Testis (tissue), 2 donors: ENCODE measurements at regions not wholly inside any gene's neighbourhood (a gene's known extent, or its start where the extent isn't known, plus 50 kb on each side); places are given as distances from the start of the nearest gene placed in this dataset.

Source experiments
- DNase-seq: peaks from one replicate; pipeline ENCODE4 v3.0.0-alpha.2; 2019
- H3K27ac ChIP-seq, 2 donors: fragments of 200-600 bp; sonication (generic); one replicate each; pipeline ENCODE4 v1.5.1; 2019
- H3K27me3 ChIP-seq: fragments of 200-600 bp; sonication (generic); one replicate; pipeline ENCODE4 v1.5.1; 2019
- H3K36me3 ChIP-seq: fragments of 200-600 bp; sonication (generic); one replicate; pipeline ENCODE4 v1.5.1; 2017; ENCODE audit warnings: low read depth; ENCODE audit errors: missing control alignments
- H3K4me1 ChIP-seq: fragments of 200-600 bp; sonication (generic); one replicate; pipeline ENCODE4 v1.5.1; 2019
- H3K4me3 ChIP-seq, 2 donors: fragments of 200-600 bp; sonication (generic); one replicate each; pipeline ENCODE4 v1.5.1; 2017 to 2019
- H3K9me3 ChIP-seq: fragments of 200-600 bp; sonication (generic); one replicate; pipeline ENCODE4 v1.5.1; 2017
- POLR2A ChIP-seq: fragments of 450-650 bp; IDR thresholded peaks from one replicate; pipeline ENCODE4 v1.6.1; 2017; ENCODE audit warnings: antibody characterized with exemption, mild to moderate bottlenecking, moderate library complexity
- WGBS, 2 donors: methylation state at CpG; one replicate each; pipeline ENCODE4 v1.1.5; 2018; 5-methylcytosine and 5-hydroxymethylcytosine counted together
- intact Hi-C: fragments of 100-400 bp; cut with DNase I; formaldehyde crosslinking; loops from one replicate; pipeline ENCODE4 v1.15.1; 2023; ENCODE audit warnings: low total_unique reads
- TF ChIP-seq, protein P1 (sequence below), 3 experiments: fragments of 450-650 bp in 2 of 3; fragments of 200-600 bp in 1 of 3; sonication (generic) in 1 of 3; IDR thresholded peaks; one replicate each; pipeline ENCODE4 v1.5.1; 2016 to 2019; ENCODE audit warnings: antibody characterized with exemption in 3 of 3, mild to moderate bottlenecking in 2 of 3, moderate library complexity in 1 of 3

DNA sequence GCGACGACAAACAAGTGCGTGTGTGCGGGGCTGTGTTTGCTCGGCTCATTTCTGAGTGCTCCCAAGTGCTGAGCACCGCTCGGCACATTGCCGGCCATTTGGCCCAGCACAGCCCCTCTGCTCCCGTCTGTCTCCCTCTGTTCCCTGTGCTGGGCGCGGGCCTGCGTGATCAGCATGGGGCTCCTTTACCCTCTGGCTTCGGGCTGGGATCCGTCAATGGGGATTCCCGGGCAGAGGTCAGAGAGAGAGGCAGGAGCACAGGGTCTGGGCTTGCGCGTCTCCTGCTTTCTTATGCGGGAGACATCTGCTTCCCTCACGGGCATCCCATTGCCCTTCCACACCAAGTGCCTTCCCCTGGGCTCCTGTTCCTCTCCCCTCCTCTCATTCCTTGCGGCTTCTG, 234.0 kb downstream of the ACKR3 start:
- intact Hi-C loops, result no loop called here
- Histone ChIP-seq H3K9me3 (no peaks in the 10 kb centered on the region), H3K4me3 (no peak overlapping the region), H3K4me1 (no peaks in the 10 kb centered on the region), H3K36me3 (no peaks in the 10 kb centered on the region), H3K27me3 (no peaks in the 10 kb centered on the region), H3K27ac (no peak overlapping the region)
- TF ChIP-seq POLR2A, result no peak
- TF ChIP-seq, protein P1, sequence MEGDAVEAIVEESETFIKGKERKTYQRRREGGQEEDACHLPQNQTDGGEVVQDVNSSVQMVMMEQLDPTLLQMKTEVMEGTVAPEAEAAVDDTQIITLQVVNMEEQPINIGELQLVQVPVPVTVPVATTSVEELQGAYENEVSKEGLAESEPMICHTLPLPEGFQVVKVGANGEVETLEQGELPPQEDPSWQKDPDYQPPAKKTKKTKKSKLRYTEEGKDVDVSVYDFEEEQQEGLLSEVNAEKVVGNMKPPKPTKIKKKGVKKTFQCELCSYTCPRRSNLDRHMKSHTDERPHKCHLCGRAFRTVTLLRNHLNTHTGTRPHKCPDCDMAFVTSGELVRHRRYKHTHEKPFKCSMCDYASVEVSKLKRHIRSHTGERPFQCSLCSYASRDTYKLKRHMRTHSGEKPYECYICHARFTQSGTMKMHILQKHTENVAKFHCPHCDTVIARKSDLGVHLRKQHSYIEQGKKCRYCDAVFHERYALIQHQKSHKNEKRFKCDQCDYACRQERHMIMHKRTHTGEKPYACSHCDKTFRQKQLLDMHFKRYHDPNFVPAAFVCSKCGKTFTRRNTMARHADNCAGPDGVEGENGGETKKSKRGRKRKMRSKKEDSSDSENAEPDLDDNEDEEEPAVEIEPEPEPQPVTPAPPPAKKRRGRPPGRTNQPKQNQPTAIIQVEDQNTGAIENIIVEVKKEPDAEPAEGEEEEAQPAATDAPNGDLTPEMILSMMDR (IDR thresholded peaks at IDR 0.05), result no peak
- DNase-seq, result no peak
- WGBS, 2 donors, result 55 to 63% methylated on average over 9 to 20 of the region's 20 CpGs

DNA sequence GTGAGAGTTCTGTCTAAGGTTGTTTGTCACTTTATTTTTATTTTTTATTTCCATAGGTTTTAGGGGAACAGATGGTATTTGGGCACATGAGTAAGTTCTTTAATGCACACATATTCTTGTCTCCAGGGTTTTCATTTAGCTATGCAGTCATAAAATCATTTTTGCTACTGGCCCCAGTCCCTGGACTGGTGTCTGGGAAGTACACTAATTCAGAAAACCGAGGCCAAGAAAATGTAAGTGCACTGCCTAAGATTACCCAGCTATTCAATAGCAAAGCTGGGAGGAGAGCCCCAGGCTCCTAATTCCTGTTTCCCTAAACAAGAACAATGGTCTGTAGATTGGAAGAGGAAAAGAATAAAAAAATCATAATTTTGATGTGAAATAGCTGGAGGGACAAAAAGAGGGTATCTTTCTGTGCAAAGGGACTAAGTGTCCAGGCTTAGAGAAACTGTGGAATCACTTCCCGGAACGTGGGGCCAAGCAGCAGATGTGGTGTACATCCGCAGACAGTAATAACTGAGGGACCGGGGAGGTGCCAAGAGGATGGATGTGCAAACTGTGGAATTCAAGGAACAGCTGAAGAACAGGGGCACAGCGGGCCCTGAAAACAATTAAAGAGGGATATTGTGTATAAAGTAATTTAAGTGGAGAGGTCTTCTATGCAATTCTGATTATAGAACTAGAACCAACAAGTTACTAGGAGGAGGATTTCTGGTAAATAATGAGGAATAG, 236.3 kb downstream of the ACKR3 start:
- no peak for DNase-seq
- Histone ChIP-seq H3K4me3 (no peak overlapping the region), H3K4me1 (no peaks in the 10 kb centered on the region), H3K9me3 (no peaks in the 10 kb centered on the region), H3K27ac (no peak overlapping the region), H3K36me3 (no peaks in the 10 kb centered on the region), H3K27me3 (no peaks in the 10 kb centered on the region)
- 80 to 84% methylated on average over 6 of the region's 6 CpGs for WGBS, 2 donors
- intact Hi-C loops, result no loop called here
- TF ChIP-seq POLR2A, result no peak
- TF ChIP-seq, protein P1 (IDR thresholded peaks at IDR 0.05), result no peak

DNA sequence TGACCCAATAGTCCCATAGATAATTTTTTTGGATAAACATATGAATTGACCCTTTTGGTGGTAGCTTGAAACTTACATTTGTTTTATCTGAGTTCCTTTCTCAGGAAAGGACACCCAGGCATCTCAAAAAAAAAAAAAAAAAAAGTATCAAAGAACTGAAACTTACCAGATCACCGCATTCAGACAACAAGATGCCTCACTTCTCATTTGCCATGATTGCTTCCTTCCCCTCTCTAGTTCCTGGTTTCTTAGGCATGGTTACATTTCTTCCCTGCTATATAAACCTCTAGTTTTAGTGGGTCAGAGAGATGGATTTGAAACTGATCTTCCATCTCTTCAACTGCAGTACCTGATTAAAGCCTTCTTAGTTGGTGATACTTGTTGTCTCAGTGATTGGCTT, 240.1 kb downstream of the ACKR3 start:
- Histone ChIP-seq H3K36me3 (no peaks in the 10 kb centered on the region), H3K4me3 (no peak overlapping the region), H3K9me3 (no peaks in the 10 kb centered on the region), H3K27ac (no peak overlapping the region), H3K4me1 (no peaks in the 10 kb centered on the region), H3K27me3 (no peaks in the 10 kb centered on the region)
- TF ChIP-seq, protein P1 (IDR thresholded peaks at IDR 0.05), result no peak
- TF ChIP-seq POLR2A, result no peak
- intact Hi-C loops, result no loop called here
- 89 to 96% methylated on average over 1 of the region's 1 CpG for WGBS, 2 donors
- DNase-seq, result no peak

DNA sequence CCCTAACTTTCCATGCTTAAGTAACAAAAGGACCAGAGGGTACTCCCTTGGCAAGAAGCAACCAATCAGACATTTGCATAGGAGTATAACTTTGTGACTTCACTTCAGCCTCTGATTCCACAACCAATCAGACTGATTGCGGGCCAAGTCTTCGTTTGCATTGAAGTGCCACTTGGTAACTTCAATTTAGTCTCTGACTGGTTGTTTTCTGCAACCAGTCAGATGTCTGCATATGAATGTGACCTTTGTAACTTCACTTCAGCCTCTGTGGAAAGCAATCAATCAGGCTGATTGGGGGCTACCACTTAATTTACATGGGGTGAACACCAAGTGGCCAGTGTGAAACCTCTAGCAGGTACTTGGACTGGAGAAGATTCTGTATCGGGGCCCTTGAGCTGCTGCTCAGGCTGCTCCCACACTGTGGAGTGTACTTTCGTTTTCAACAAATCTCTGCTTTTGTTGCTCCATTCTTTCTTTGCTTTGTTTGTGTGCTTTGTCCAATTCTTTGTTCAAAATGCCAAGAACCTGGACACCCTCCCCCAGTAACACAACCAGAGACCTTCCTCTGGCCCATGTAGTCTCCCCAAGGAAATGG, 241.5 kb downstream of the ACKR3 start:
- WGBS, 2 donors, result 89 to 90% methylated on average over 4 of the region's 4 CpGs
- DNase-seq, result no peak
- no peaks in the 10 kb centered on the region for H3K27me3 ChIP-seq
- H3K27ac ChIP-seq, result no peak overlapping the region
- no peak overlapping the region for H3K4me3 ChIP-seq
- no peaks in the 10 kb centered on the region for H3K36me3 ChIP-seq
- H3K4me1 ChIP-seq, result no peaks in the 10 kb centered on the region
- intact Hi-C loops, result no loop called here
- no peak for TF ChIP-seq POLR2A
- TF ChIP-seq, protein P1 (IDR thresholded peaks at IDR 0.05), result no peak
- H3K9me3 ChIP-seq, result no peaks in the 10 kb centered on the region

DNA sequence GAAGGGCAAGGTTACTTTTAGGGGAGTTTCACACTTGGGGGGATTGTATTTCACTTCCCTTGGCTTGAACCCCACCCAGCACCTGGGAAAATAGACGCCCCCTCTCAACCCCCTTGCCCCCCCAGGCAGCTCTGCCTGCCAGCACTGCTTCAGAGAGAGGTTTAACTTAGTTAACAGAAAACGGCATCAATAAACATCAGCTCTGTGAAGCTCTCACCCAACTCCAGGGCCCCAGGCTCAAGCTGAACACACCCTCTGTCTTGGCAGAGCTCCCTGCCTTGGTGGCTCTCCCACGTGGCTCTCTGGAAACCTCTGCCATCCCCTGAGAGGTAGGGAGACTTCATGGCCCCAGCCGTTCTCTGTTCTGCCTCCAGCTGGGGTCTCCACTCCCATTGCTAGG, 244.1 kb downstream of the ACKR3 start:
- 70 to 76% methylated on average over 4 of the region's 4 CpGs for WGBS, 2 donors
- intact Hi-C loops, result no loop called here
- Histone ChIP-seq H3K4me1 (no peaks in the 10 kb centered on the region), H3K27ac (no peak overlapping the region), H3K9me3 (no peaks in the 10 kb centered on the region), H3K36me3 (no peaks in the 10 kb centered on the region), H3K27me3 (no peaks in the 10 kb centered on the region), H3K4me3 (no peak overlapping the region)
- no peak for DNase-seq
- TF ChIP-seq, protein P1 (IDR thresholded peaks at IDR 0.05), result no peak
- TF ChIP-seq POLR2A, result no peak
